H1 (cell line): ENCODE measurements at regions not wholly inside any gene's neighbourhood (a gene's known extent, or its start where the extent isn't known, plus 50 kb on each side); places are given as distances from the start of the nearest gene placed in this dataset.

Source experiments
- CTCF ChIA-PET: fragments of 300-600 bp; sonication (Branson Sonifier 250); formaldehyde crosslinking; loops from one replicate; lab custom pipeline; 2021; ENCODE audit not compliant: partially characterized antibody; lab: Charles Lee
- POLR2A ChIA-PET: fragments of 300-600 bp; sonication (Branson Sonifier 250); formaldehyde crosslinking; loops from one replicate; lab custom pipeline; 2021; ENCODE audit warnings: inconsistent platforms; ENCODE audit not compliant: partially characterized antibody; lab: Charles Lee
- DNase-seq, 2 experiments: peaks; one replicate each; pipeline versions ENCODE4 v3.0.0 to v3.0.0-alpha.2; 2010 to 2022; ENCODE audit warnings: low spot score in 2 of 2, low read depth in 1 of 2, mixed read lengths in 1 of 2
- FAIRE-seq: peaks from 2 replicates; lab custom pipeline; 2011; peaks lifted over from hg19 to GRCh38; lab: Jason Lieb, UNC
- H2AFZ ChIP-seq: 2 replicates; pipeline ENCODE4 v1.8.1; 2012; ENCODE audit warnings: low read length, inconsistent platforms
- H2AK5ac ChIP-seq: 2 replicates; pipeline ENCODE4 v1.6.1; 2013; ENCODE audit warnings: low read depth, low read length
- H2BK120ac ChIP-seq: replicated peaks from 2 replicates; pipeline ENCODE3; 2013; ENCODE audit warnings: low read depth, low read length, inconsistent platforms
- H2BK12ac ChIP-seq: 2 replicates; pipeline ENCODE4 v1.6.1; 2013; ENCODE audit warnings: low read depth, low read length
- H2BK15ac ChIP-seq: 2 replicates; pipeline ENCODE4 v1.6.1; 2013; ENCODE audit warnings: low read length
- H2BK20ac ChIP-seq: 2 replicates; pipeline ENCODE4 v1.6.1; 2013; ENCODE audit warnings: low read length
- H2BK5ac ChIP-seq: 2 replicates; pipeline ENCODE4 v1.6.1; 2013; ENCODE audit warnings: low read depth, low read length
- H3K14ac ChIP-seq: 2 replicates; pipeline ENCODE4 v1.6.1; 2013; ENCODE audit warnings: inconsistent platforms; ENCODE audit not compliant: insufficient read length
- H3K18ac ChIP-seq: 2 replicates; pipeline ENCODE4 v1.6.1; 2013; ENCODE audit warnings: low read length; ENCODE audit errors: extremely low read depth
- H3K23ac ChIP-seq: 2 replicates; pipeline ENCODE4 v1.6.1; 2013; ENCODE audit warnings: inconsistent platforms; ENCODE audit not compliant: insufficient read length
- H3K23me2 ChIP-seq: 2 replicates; pipeline ENCODE4 v1.6.1; 2013; ENCODE audit warnings: low read depth, low read length
- H3K27ac ChIP-seq: 2 replicates; pipeline ENCODE4 v1.6.1; 2011; ENCODE audit warnings: low read depth, low read length, inconsistent platforms
- H3K27me3 ChIP-seq, 4 experiments: replicated peaks in 1 of 4; 1 replicate in 1 of 4; 2 replicates in 3 of 4; pipeline versions ENCODE4 v1.6.1 to v1.8.1; 2011 to 2013; ENCODE audit warnings: low read length in 3 of 4, mild to moderate bottlenecking in 3 of 4, inconsistent platforms in 2 of 4, mixed read lengths in 2 of 4, moderate library complexity in 1 of 4; ENCODE audit not compliant: control insufficient read depth in 3 of 4, insufficient read depth in 3 of 4; ENCODE audit errors: extremely low read depth in 1 of 4
- H3K36me3 ChIP-seq, 4 experiments: 2 replicates each; pipeline versions ENCODE4 v1.6.1 to v1.8.1; 2011 to 2013; ENCODE audit warnings: mild to moderate bottlenecking in 4 of 4, low read length in 3 of 4, moderate library complexity in 2 of 4, control low read depth in 1 of 4, inconsistent platforms in 1 of 4; ENCODE audit not compliant: insufficient read depth in 4 of 4, control insufficient read depth in 2 of 4
- H3K4ac ChIP-seq: replicated peaks from 2 replicates; pipeline ENCODE3; 2013; ENCODE audit warnings: low read length, low read depth, mixed read lengths, inconsistent platforms; ENCODE audit not compliant: insufficient read length
- H3K4me1 ChIP-seq, 4 experiments: replicated peaks in 1 of 4; 1 replicate in 1 of 4; 2 replicates in 3 of 4; pipeline versions ENCODE4 v1.6.1 to v1.8.1; 2011 to 2013; ENCODE audit warnings: low read length in 3 of 4, inconsistent platforms in 2 of 4, mixed read lengths in 1 of 4; ENCODE audit not compliant: insufficient read depth in 4 of 4, control insufficient read depth in 3 of 4
- H3K4me2 ChIP-seq, 2 experiments: 2 replicates each; pipeline versions ENCODE4 v1.6.1 to v1.8.1; 2011 to 2013; ENCODE audit warnings: low read depth in 2 of 2, low read length in 2 of 2, control low read depth in 1 of 2, inconsistent platforms in 1 of 2, mild to moderate bottlenecking in 1 of 2; ENCODE audit not compliant: insufficient read depth in 1 of 2
- H3K4me3 ChIP-seq, 4 experiments: fragments of 200-600, 300-600 bp in 1 of 4; sonication (generic), shearing (Covaris generic), sonication (Bioruptor Twin) in 1 of 4; 2 replicates each; pipeline versions ENCODE4 v1.5.1 to v1.8.1; 2011 to 2016; ENCODE audit warnings: low read length in 4 of 4, low read depth in 3 of 4, control low read depth in 2 of 4, inconsistent platforms in 2 of 4, mild to moderate bottlenecking in 2 of 4, mixed read lengths in 1 of 4, moderate library complexity in 1 of 4; ENCODE audit not compliant: insufficient read depth in 2 of 4; ENCODE audit errors: extremely low read depth in 1 of 4
- H3K56ac ChIP-seq: replicated peaks from 2 replicates; pipeline ENCODE3; 2013; ENCODE audit warnings: low read depth, mild to moderate bottlenecking, mixed read lengths, low read length, inconsistent platforms; ENCODE audit not compliant: insufficient read length
- H3K79me1 ChIP-seq: 2 replicates; pipeline ENCODE4 v1.6.1; 2013; ENCODE audit warnings: low read depth, low read length, control low read depth
- H3K79me2 ChIP-seq, 2 experiments: 2 replicates each; pipeline versions ENCODE4 v1.6.1 to v1.8.1; 2012 to 2013; ENCODE audit warnings: low read length in 2 of 2, mild to moderate bottlenecking in 2 of 2, inconsistent platforms in 1 of 2; ENCODE audit not compliant: insufficient read depth in 2 of 2, control insufficient read depth in 1 of 2
- H3K9ac ChIP-seq, 4 experiments: replicated peaks in 1 of 4; 1 replicate in 1 of 4; 2 replicates in 3 of 4; pipeline versions ENCODE4 v1.6.1 to v1.8.1; 2011 to 2013; ENCODE audit warnings: low read depth in 3 of 4, low read length in 3 of 4, control low read depth in 2 of 4, mild to moderate bottlenecking in 2 of 4, moderate library complexity in 2 of 4, inconsistent platforms in 1 of 4; ENCODE audit errors: extremely low read depth in 1 of 4
- H3K9me3 ChIP-seq, 2 experiments: 2 replicates each; pipeline versions ENCODE4 v1.6.1 to v1.8.1; 2012 to 2013; ENCODE audit warnings: mild to moderate bottlenecking in 2 of 2, moderate library complexity in 2 of 2, control low read depth in 1 of 2, inconsistent platforms in 1 of 2, low read depth in 1 of 2, low read length in 1 of 2, mixed read lengths in 1 of 2; ENCODE audit not compliant: insufficient read depth in 2 of 2
- H4K20me1 ChIP-seq, 2 experiments: replicated peaks in 1 of 2; 2 replicates each; pipeline versions ENCODE3 to v1.8.1; 2011 to 2013; ENCODE audit warnings: inconsistent platforms in 2 of 2, low read length in 2 of 2, mild to moderate bottlenecking in 1 of 2; ENCODE audit not compliant: insufficient read depth in 2 of 2, control insufficient read depth in 1 of 2
- H4K5ac ChIP-seq: 2 replicates; pipeline ENCODE4 v1.6.1; 2013; ENCODE audit warnings: low read length, low read depth, mixed read lengths, inconsistent platforms; ENCODE audit not compliant: insufficient read length
- H4K8ac ChIP-seq: 2 replicates; pipeline ENCODE4 v1.8.0; 2013; ENCODE audit warnings: mild to moderate bottlenecking, moderate library complexity, low read length, inconsistent platforms; ENCODE audit not compliant: insufficient read depth; ENCODE audit errors: extremely low read depth
- H4K91ac ChIP-seq: replicated peaks from 2 replicates; pipeline ENCODE3; 2013; ENCODE audit warnings: low read length, mixed read lengths, inconsistent platforms; ENCODE audit not compliant: insufficient read length
- CEBPB ChIP-seq: IDR thresholded peaks from 2 replicates; pipeline ENCODE4 v1.6.1; 2012; ENCODE audit warnings: low read depth, low read length
- WGBS, 2 experiments: shearing (Covaris generic) in 1 of 2; methylation state at CpG; one replicate each; pipeline versions ENCODE4 v1.1.6 to v1.1.7; 2013 to 2015; ENCODE audit warnings: low lambda C conversion rate in 2 of 2, mixed read lengths in 2 of 2, inconsistent platforms in 1 of 2, low coverage in 1 of 2, missing lambda C conversion rate in 1 of 2; ENCODE audit not compliant: insufficient replicate concordance in 2 of 2, insufficient coverage in 1 of 2, insufficient read length in 1 of 2; ENCODE audit errors: extremely low coverage in 1 of 2, missing lambda C conversion rate in 1 of 2; 5-methylcytosine and 5-hydroxymethylcytosine counted together

- CTCF ChIA-PET: interaction anchor here (0.6 kb wide), 1 partner anchor 88 kb away, joined by 3 read pairs; no protein-coding TSS in a partner anchor
- Histone ChIP-seq H3K4me2 (no peak overlapping the region), H2BK15ac (no peak overlapping the region), H3K23ac (no peak overlapping the region), H3K9me3 (no peaks in the 10 kb centered on the region), H4K8ac (no peak overlapping the region), H2BK12ac (no peak overlapping the region), H2BK120ac (no peak overlapping the region), H3K27me3 (no peaks in the 10 kb centered on the region), H3K18ac (no peak overlapping the region), H3K9ac (no peak overlapping the region), H4K5ac (no peak overlapping the region), H2BK5ac (no peak overlapping the region), H3K4me3 (no peak overlapping the region), H2AK5ac (no peak overlapping the region), H2AFZ (no peak overlapping the region), H3K79me1 (no peaks in the 10 kb centered on the region), H3K36me3 (no peaks in the 10 kb centered on the region), H2BK20ac (no peak overlapping the region), H3K4ac (no peak overlapping the region), H4K20me1 (no peaks in the 10 kb centered on the region), H3K79me2 (no peaks in the 10 kb centered on the region), H3K4me1 (peaks cover 0 to 3% (median 0%) of the 10 kb centered on the region in 4 experiments; a peak in 3 of 7 replicates), H3K27ac (no peak overlapping the region), H3K23me2 (no peaks in the 10 kb centered on the region), H3K56ac (no peak overlapping the region), H4K91ac (no peak overlapping the region), H3K14ac (no peak overlapping the region)
- DNase-seq (no peak), FAIRE-seq (no peak)
- no peak for TF ChIP-seq CEBPB
- WGBS, 2 experiments: 96% methylated on average over 4 of the region's 4 CpGs; no CpG with 5 or more reads in 1 of the 2 experiments
- POLR2A ChIA-PET: no interaction called here
Measured at GRCh38 chrX:39927380-39927779, 170.4 kb downstream of the BCOR start.
